GM23338 (cell line): ENCODE measurements at regions not wholly inside any gene's neighbourhood (a gene's known extent, or its start where the extent isn't known, plus 50 kb on each side); places are given as distances from the start of the nearest gene placed in this dataset.
A peak's percentile ranks its signal among the peaks of the same experiment; 100 is the strongest.

ENCODE experiments used
- ATAC-seq: fragments of 200-7000 bp; cut with Tn5 transposase; 3 replicates; pipeline ENCODE4 v1.9.1; 2020
- DNase-seq: peaks from one replicate; pipeline ENCODE4 v3.0.0-alpha.2; 2015; ENCODE audit warnings: low spot score
- H2AFZ ChIP-seq: fragments of 200-600 bp; sonication (generic); 2 replicates; pipeline ENCODE4 v1.8.0; 2016; ENCODE audit warnings: antibody characterized with exemption, mild to moderate bottlenecking, moderate library complexity
- H3F3A ChIP-seq: fragments of 200-600 bp; sonication (generic); replicated peaks from 2 replicates; pipeline ENCODE4 v1.8.0; 2017; ENCODE audit warnings: antibody characterized with exemption, mixed run types, low read depth
- H3K27ac ChIP-seq: fragments of 200-600 bp; sonication (generic); 2 replicates; pipeline ENCODE4 v1.6.1; 2016; ENCODE audit warnings: low read depth
- H3K27me3 ChIP-seq: fragments of 200-600 bp; sonication (generic); 2 replicates; pipeline ENCODE4 v1.8.0; 2016; ENCODE audit warnings: mild to moderate bottlenecking, mixed run types, moderate library complexity; ENCODE audit not compliant: insufficient read depth
- H3K36me3 ChIP-seq: fragments of 200-600 bp; sonication (generic); 2 replicates; pipeline ENCODE4 v1.8.0; 2016; ENCODE audit warnings: mild to moderate bottlenecking; ENCODE audit not compliant: insufficient read depth
- H3K4me1 ChIP-seq: fragments of 200-600 bp; sonication (generic); 2 replicates; pipeline ENCODE4 v1.8.0; 2016; ENCODE audit warnings: mild to moderate bottlenecking, moderate library complexity; ENCODE audit not compliant: insufficient read depth
- H3K4me2 ChIP-seq: fragments of 200-600 bp; sonication (generic); 2 replicates; pipeline ENCODE4 v1.7.1; 2017; ENCODE audit warnings: mixed run types
- H3K4me3 ChIP-seq: fragments of 200-600 bp; sonication (generic); 2 replicates; pipeline ENCODE4 v1.6.1; 2016; ENCODE audit warnings: mixed run types
- H3K79me2 ChIP-seq: fragments of 200-600 bp; sonication (generic); replicated peaks from 2 replicates; pipeline ENCODE4 v1.8.0; 2017; ENCODE audit warnings: mild to moderate bottlenecking; ENCODE audit not compliant: insufficient read depth
- H3K9me2 ChIP-seq: fragments of 200-600 bp; sonication (generic); 2 replicates; pipeline ENCODE4 v1.8.0; 2017; ENCODE audit not compliant: insufficient read depth
- H4K20me1 ChIP-seq: fragments of 200-600 bp; sonication (generic); replicated peaks from 2 replicates; pipeline ENCODE4 v1.8.0; 2017; ENCODE audit warnings: mild to moderate bottlenecking; ENCODE audit not compliant: insufficient read depth
- H3K27ac Mint-ChIP-seq: 2 replicates; pipeline ENCODE4 v1.8.0; 2020; ENCODE audit warnings: inconsistent platforms, mild to moderate bottlenecking, moderate library complexity, mixed read lengths
- H3K27me3 Mint-ChIP-seq: 3 replicates; pipeline ENCODE4 v1.8.0; 2022; ENCODE audit warnings: low read depth, mild to moderate bottlenecking, moderate library complexity, mixed read lengths, inconsistent platforms; ENCODE audit not compliant: insufficient read depth, poor library complexity
- H3K36me3 Mint-ChIP-seq: 3 replicates; pipeline ENCODE4 v1.8.0; 2021; ENCODE audit warnings: low read depth, mild to moderate bottlenecking, inconsistent platforms, moderate library complexity, mixed read lengths
- H3K4me1 Mint-ChIP-seq: 3 replicates; pipeline ENCODE4 v1.8.0; 2020; ENCODE audit warnings: mild to moderate bottlenecking, inconsistent platforms, mixed read lengths
- H3K4me3 Mint-ChIP-seq: 3 replicates; pipeline ENCODE4 v1.8.0; 2021; ENCODE audit warnings: moderate library complexity, mild to moderate bottlenecking, inconsistent platforms, mixed read lengths
- H3K9me3 Mint-ChIP-seq: 3 replicates; pipeline ENCODE4 v1.8.0; 2020; ENCODE audit warnings: moderate library complexity, mild to moderate bottlenecking, inconsistent platforms, mixed read lengths
- CTCF ChIP-seq, 2 experiments: fragments of 200-600 bp in 1 of 2; sonication (generic) in 1 of 2; conservative IDR thresholded peaks; 2 replicates each; pipeline versions ENCODE4 v1.5.1 to v1.6.1; 2016 to 2017; ENCODE audit warnings: antibody characterized with exemption in 2 of 2, low read depth in 2 of 2, mild to moderate bottlenecking in 2 of 2, moderate library complexity in 1 of 2
- ETS1 ChIP-seq: IDR thresholded peaks from 2 replicates; pipeline ENCODE4 v1.6.1; 2016; ENCODE audit warnings: antibody characterized with exemption
- EZH2 ChIP-seq: fragments of 200-600 bp; sonication (generic); IDR thresholded peaks from one replicate; pipeline ENCODE4 v1.8.0; 2017; ENCODE audit warnings: antibody characterized with exemption, mild to moderate bottlenecking, low read depth; ENCODE audit not compliant: unreplicated experiment
- EZH2phosphoT487 ChIP-seq: fragments of 200-600 bp; sonication (generic); IDR thresholded peaks from one replicate; pipeline ENCODE4 v1.8.1; 2018; ENCODE audit warnings: antibody characterized with exemption; ENCODE audit not compliant: unreplicated experiment
- POLR2AphosphoS5 ChIP-seq: IDR thresholded peaks from 2 replicates; pipeline ENCODE4 v1.6.1; 2016; ENCODE audit warnings: antibody characterized with exemption, low read depth
- REST ChIP-seq: IDR thresholded peaks from one replicate; pipeline ENCODE4 v1.6.1; 2018; ENCODE audit warnings: antibody characterized with exemption; ENCODE audit not compliant: unreplicated experiment
- STAT1 ChIP-seq: IDR thresholded peaks from one replicate; pipeline ENCODE4 v1.6.1; 2016; ENCODE audit warnings: antibody characterized with exemption; ENCODE audit not compliant: unreplicated experiment
- ZNF114 ChIP-seq: fragments of 250-450 bp; sonication (Bioruptor Pico); IDR thresholded peaks from 2 replicates; pipeline ENCODE4 v1.5.0; 2020; ENCODE audit warnings: mild to moderate bottlenecking, moderate library complexity

GRCh38 chr6:11309947-11310665 is 77.6 kb upstream of the NEDD9 start:
- Histone ChIP-seq H3K4me1 (no peaks in the 10 kb centered on the region), H4K20me1 (no peaks in the 10 kb centered on the region), H3K9me2 (peaks cover 6% of the 10 kb centered on the region; the same call in 1 of the 2 replicates), H3K79me2 (no peaks in the 10 kb centered on the region), H2AFZ (no peak overlapping the region), H3K4me2 (no peak overlapping the region), H3K27ac (no peak overlapping the region), H3K27me3 (no peaks in the 10 kb centered on the region), H3F3A (no peaks in the 10 kb centered on the region), H3K36me3 (no peaks in the 10 kb centered on the region), H3K4me3 (no peak overlapping the region)
- Mint-ChIP-seq H3K9me3 (no peaks in the 10 kb centered on the region; the same call in 2 of the 3 replicates), H3K4me3 (no peak overlapping the region), H3K4me1 (no peaks in the 10 kb centered on the region), H3K36me3 (no peaks in the 10 kb centered on the region), H3K27me3 (peaks cover 4% of the 10 kb centered on the region), H3K27ac (no peak overlapping the region)
- peak; percentile 98 for ATAC-seq
- DNase-seq, result peak; percentile 63
- no peak for TF ChIP-seq EZH2
- TF ChIP-seq ZNF114 (CRISPR knock-in tag), result no peak
- TF ChIP-seq CTCF (conservative IDR thresholded peaks at IDR 0.05; ENCODE audit: low read depth in 2 of 2), result peak; percentile 20 to 37; a peak in 3 of 4 replicates

- Mint-ChIP-seq H3K27ac (no peak overlapping the region), H3K27me3 (peaks cover 4% of the 10 kb centered on the region), H3K4me1 (no peaks in the 10 kb centered on the region), H3K9me3 (no peaks in the 10 kb centered on the region), H3K4me3 (no peak overlapping the region), H3K36me3 (no peaks in the 10 kb centered on the region)
- Histone ChIP-seq H3K4me1 (no peaks in the 10 kb centered on the region), H3F3A (no peaks in the 10 kb centered on the region), H3K27me3 (no peaks in the 10 kb centered on the region), H4K20me1 (no peaks in the 10 kb centered on the region), H3K79me2 (no peaks in the 10 kb centered on the region), H2AFZ (no peak overlapping the region), H3K4me3 (no peak overlapping the region), H3K36me3 (no peaks in the 10 kb centered on the region), H3K4me2 (no peak overlapping the region), H3K9me2 (0 out of 2 replicates have a peak, but pooled peaks cover 3% of the 10 kb centered on the region), H3K27ac (no peak overlapping the region)
- ATAC-seq (no peak), DNase-seq (no peak)
- no peak for TF ChIP-seq REST
- TF ChIP-seq EZH2, result no peak
- TF ChIP-seq EZH2phosphoT487, result no peak
- no peak for TF ChIP-seq ETS1
- TF ChIP-seq POLR2AphosphoS5, result no peak
- TF ChIP-seq STAT1, result no peak
These were observed 74.8 kb upstream of the NEDD9 start for GRCh38 chr6:11307226-11307625.
